ENCODE measurements at regions not wholly inside any gene's neighbourhood (a gene's known extent, or its start where the extent isn't known, plus 50 kb on each side); places are given as distances from the start of the nearest gene placed in this dataset.

DNA sequence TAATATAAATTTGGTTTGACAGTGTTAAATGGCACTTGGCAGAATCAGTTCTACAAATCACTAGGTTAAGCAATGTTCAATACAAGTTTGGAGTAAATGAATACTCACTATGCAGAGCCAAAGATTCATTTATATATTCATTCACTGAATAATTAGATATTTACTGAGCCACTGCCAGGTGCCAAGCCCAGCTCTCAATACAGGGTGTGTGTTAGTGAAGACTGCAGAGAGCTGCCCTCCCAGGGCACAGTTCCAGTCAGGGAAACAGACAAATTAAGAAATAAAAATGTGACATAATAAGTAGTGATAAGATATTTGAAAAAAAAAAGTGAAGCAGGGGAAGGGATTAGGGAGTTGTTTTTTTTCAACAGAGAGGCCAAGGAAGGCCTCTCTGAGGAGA is 411.7 kb downstream of the KCNRG start:
- H2BK15ac ChIP-seq (ENCODE audit: low read depth, low read length), result no peak overlapping the region; the same call in 2 of the 3 replicates
- no peaks in the 10 kb centered on the region for H3K36me3 ChIP-seq (ENCODE audit: control insufficient read depth, insufficient read depth, low read length)
- H4K20me1 ChIP-seq (ENCODE audit: insufficient read depth, low read length), result no peaks in the 10 kb centered on the region
- DNase-seq (no peak), ATAC-seq (ENCODE audit: low read depth) (no peak)
- no peak overlapping the region for H3K4me3 ChIP-seq (ENCODE audit: insufficient read depth, low read depth, low read length)
- H3K9me1 ChIP-seq (ENCODE audit: insufficient read depth, low read length), result no peaks in the 10 kb centered on the region; the same call in 1 of the 2 replicates
- no peak overlapping the region for H3K9ac ChIP-seq (ENCODE audit: low read depth, low read length)
- H3K4me1 ChIP-seq (ENCODE audit: control insufficient read depth, insufficient read depth, low read length), result peaks cover 4% of the 10 kb centered on the region; the same call in 1 of the 2 replicates
- no peak overlapping the region for H3K27ac ChIP-seq (ENCODE audit: insufficient read depth, low read length)
- H4K8ac ChIP-seq (ENCODE audit: low read depth in 2 of 2, low read length in 2 of 2), result no peak overlapping the region
- in situ Hi-C loops (cut with MboI; ENCODE audit: low sequenced_read_pairs), result no loop called here
- H3K4me2 ChIP-seq (ENCODE audit: low read depth, low read length), result no peak overlapping the region
- no peak overlapping the region for H3K14ac ChIP-seq (replicated peaks; ENCODE audit: low read depth, low read length)
- no peak overlapping the region for H2BK5ac ChIP-seq (ENCODE audit: low read depth, low read length, poor library complexity, severe bottlenecking)
- no peak overlapping the region for H2BK20ac ChIP-seq (ENCODE audit: low read depth, low read length)
- H3K79me1 ChIP-seq (ENCODE audit: low read depth in 1 of 2, low read length in 2 of 2), result no peaks in the 10 kb centered on the region
- no peak overlapping the region for H3K56ac ChIP-seq (ENCODE audit: extremely low read depth, insufficient read depth, low read length)
- no peak overlapping the region for H4K5ac ChIP-seq (ENCODE audit: low read depth, low read length)
- H3K27me3 ChIP-seq (ENCODE audit: control insufficient read depth, insufficient read depth, low read length), result no peaks in the 10 kb centered on the region; the same call in 1 of the 2 replicates
- H3K18ac ChIP-seq (ENCODE audit: low read depth, low read length), result no peak overlapping the region
- H3K9me3 ChIP-seq (ENCODE audit: control insufficient read depth, insufficient read depth, low read length), result no peaks in the 10 kb centered on the region
- no peak overlapping the region for H2AFZ ChIP-seq (replicated peaks; ENCODE audit: low read length, poor library complexity)
- no peak overlapping the region for H3K23ac ChIP-seq (ENCODE audit: low read depth, low read length)
- H2AK5ac ChIP-seq (ENCODE audit: low read depth, low read length), result no peak overlapping the region
- H3K4ac ChIP-seq (ENCODE audit: low read depth, low read length), result no peak overlapping the region
- no peak overlapping the region for H2AK9ac ChIP-seq (replicated peaks; ENCODE audit: low read depth, low read length, poor library complexity)
- BruUV-seq (replicated peaks), result no TSS peak
- POLR2A ChIA-PET (ENCODE audit: unreplicated experiment), result no interaction called here
- CTCF ChIA-PET, result no interaction called here
- TF ChIP-seq RFX5 (IDR thresholded peaks at IDR 0.05; ENCODE audit: low read depth, low read length) (no peak), ELK1 (IDR thresholded peaks at IDR 0.05; ENCODE audit: borderline replicate concordance, low read depth, low read length) (no peak), RCOR1 (IDR thresholded peaks at IDR 0.05; ENCODE audit: insufficient replicate concordance, low read length) (no peak), FOS (IDR thresholded peaks at IDR 0.05; ENCODE audit: low read depth, low read length) (no peak), MAFK (IDR thresholded peaks at IDR 0.05; ENCODE audit: low read depth, low read length) (no peak), CHD1 (IDR thresholded peaks at IDR 0.05; ENCODE audit: low read depth, low read length) (no peak), BHLHE40 (IDR thresholded peaks at IDR 0.05; ENCODE audit: low read depth, low read length) (no peak), CEBPB (IDR thresholded peaks at IDR 0.05; ENCODE audit: low read depth, low read length) (no peak), RAD21 (IDR thresholded peaks at IDR 0.05; ENCODE audit: low read length) (no peak), POLR2A (IDR thresholded peaks at IDR 0.05; ENCODE audit: low read depth, low read length) (no peak), MAZ (IDR thresholded peaks at IDR 0.05; ENCODE audit: borderline replicate concordance, low read depth, low read length) (no peak), SMC3 (IDR thresholded peaks at IDR 0.05; ENCODE audit: low read depth, low read length) (no peak)
- TF ChIP-seq, protein P1, sequence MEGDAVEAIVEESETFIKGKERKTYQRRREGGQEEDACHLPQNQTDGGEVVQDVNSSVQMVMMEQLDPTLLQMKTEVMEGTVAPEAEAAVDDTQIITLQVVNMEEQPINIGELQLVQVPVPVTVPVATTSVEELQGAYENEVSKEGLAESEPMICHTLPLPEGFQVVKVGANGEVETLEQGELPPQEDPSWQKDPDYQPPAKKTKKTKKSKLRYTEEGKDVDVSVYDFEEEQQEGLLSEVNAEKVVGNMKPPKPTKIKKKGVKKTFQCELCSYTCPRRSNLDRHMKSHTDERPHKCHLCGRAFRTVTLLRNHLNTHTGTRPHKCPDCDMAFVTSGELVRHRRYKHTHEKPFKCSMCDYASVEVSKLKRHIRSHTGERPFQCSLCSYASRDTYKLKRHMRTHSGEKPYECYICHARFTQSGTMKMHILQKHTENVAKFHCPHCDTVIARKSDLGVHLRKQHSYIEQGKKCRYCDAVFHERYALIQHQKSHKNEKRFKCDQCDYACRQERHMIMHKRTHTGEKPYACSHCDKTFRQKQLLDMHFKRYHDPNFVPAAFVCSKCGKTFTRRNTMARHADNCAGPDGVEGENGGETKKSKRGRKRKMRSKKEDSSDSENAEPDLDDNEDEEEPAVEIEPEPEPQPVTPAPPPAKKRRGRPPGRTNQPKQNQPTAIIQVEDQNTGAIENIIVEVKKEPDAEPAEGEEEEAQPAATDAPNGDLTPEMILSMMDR (conservative IDR thresholded peaks at IDR 0.05; ENCODE audit: low read depth, low read length), result no peak
- TF ChIP-seq, protein P2, sequence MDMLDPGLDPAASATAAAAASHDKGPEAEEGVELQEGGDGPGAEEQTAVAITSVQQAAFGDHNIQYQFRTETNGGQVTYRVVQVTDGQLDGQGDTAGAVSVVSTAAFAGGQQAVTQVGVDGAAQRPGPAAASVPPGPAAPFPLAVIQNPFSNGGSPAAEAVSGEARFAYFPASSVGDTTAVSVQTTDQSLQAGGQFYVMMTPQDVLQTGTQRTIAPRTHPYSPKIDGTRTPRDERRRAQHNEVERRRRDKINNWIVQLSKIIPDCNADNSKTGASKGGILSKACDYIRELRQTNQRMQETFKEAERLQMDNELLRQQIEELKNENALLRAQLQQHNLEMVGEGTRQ (IDR thresholded peaks at IDR 0.05; ENCODE audit: low read depth, low read length), result no peak
- H4K91ac ChIP-seq (ENCODE audit: insufficient read depth, low read depth, low read length), result no peak overlapping the region
- H2BK120ac ChIP-seq (ENCODE audit: low read depth, low read length), result no peak overlapping the region
- dilution Hi-C loops (cut with HindIII; ENCODE audit: low sequenced_read_pairs, unreplicated experiment), result no loop called here
- intact Hi-C loops (cut with micrococcal nuclease), result no loop called here
